Ishikawa (cell line): ENCODE measurements at regions not wholly inside any gene's neighbourhood (a gene's known extent, or its start where the extent isn't known, plus 50 kb on each side); places are given as distances from the start of the nearest gene placed in this dataset.

Source experiments
- USF1 ChIP-seq: IDR thresholded peaks from 2 replicates; pipeline ENCODE4 v1.6.1; 2012
- TF ChIP-seq, protein P1 (sequence below): IDR thresholded peaks from 2 replicates; pipeline ENCODE4 v1.6.1; 2012

GRCh38 chr1:17880449-17880848 is 125.3 kb downstream of the ACTL8 start:
- TF ChIP-seq USF1 = no peak
- TF ChIP-seq, protein P1, sequence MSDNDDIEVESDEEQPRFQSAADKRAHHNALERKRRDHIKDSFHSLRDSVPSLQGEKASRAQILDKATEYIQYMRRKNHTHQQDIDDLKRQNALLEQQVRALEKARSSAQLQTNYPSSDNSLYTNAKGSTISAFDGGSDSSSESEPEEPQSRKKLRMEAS = no peak
